HepG2 (cell line): ENCODE measurements at regions not wholly inside any gene's neighbourhood (a gene's known extent, or its start where the extent isn't known, plus 50 kb on each side); places are given as distances from the start of the nearest gene placed in this dataset.

Experiments
- ZBTB4 ChIP-seq: sonication (generic); formaldehyde crosslinking; IDR thresholded peaks from 2 replicates; pipeline ENCODE4 v1.4.0; 2020; ENCODE audit warnings: missing genetic modification reagents, mild to moderate bottlenecking, borderline replicate concordance
- TF ChIP-seq, protein P1 (sequence below): sonication (generic); formaldehyde crosslinking; IDR thresholded peaks from 2 replicates; pipeline ENCODE4 v1.4.0; 2020; ENCODE audit warnings: low read depth, missing genetic modification reagents
- TF ChIP-seq, protein P2 (sequence below): IDR thresholded peaks from 2 replicates; pipeline ENCODE4 v1.6.1; 2012; ENCODE audit warnings: low read depth, low read length, improper control_type of control experiment

- no peak for TF ChIP-seq ZBTB4 (CRISPR knock-in tag)
- TF ChIP-seq, protein P1, sequence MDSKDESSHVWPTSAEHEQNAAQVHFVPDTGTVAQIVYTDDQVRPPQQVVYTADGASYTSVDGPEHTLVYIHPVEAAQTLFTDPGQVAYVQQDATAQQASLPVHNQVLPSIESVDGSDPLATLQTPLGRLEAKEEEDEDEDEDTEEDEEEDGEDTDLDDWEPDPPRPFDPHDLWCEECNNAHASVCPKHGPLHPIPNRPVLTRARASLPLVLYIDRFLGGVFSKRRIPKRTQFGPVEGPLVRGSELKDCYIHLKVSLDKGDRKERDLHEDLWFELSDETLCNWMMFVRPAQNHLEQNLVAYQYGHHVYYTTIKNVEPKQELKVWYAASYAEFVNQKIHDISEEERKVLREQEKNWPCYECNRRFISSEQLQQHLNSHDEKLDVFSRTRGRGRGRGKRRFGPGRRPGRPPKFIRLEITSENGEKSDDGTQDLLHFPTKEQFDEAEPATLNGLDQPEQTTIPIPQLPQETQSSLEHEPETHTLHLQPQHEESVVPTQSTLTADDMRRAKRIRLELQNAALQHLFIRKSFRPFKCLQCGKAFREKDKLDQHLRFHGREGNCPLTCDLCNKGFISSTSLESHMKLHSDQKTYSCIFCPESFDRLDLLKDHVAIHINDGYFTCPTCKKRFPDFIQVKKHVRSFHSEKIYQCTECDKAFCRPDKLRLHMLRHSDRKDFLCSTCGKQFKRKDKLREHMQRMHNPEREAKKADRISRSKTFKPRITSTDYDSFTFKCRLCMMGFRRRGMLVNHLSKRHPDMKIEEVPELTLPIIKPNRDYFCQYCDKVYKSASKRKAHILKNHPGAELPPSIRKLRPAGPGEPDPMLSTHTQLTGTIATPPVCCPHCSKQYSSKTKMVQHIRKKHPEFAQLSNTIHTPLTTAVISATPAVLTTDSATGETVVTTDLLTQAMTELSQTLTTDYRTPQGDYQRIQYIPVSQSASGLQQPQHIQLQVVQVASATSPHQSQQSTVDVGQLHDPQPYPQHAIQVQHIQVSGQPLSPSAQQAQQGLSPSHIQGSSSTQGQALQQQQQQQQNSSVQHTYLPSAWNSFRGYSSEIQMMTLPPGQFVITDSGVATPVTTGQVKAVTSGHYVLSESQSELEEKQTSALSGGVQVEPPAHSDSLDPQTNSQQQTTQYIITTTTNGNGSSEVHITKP: no peak
- TF ChIP-seq, protein P2, sequence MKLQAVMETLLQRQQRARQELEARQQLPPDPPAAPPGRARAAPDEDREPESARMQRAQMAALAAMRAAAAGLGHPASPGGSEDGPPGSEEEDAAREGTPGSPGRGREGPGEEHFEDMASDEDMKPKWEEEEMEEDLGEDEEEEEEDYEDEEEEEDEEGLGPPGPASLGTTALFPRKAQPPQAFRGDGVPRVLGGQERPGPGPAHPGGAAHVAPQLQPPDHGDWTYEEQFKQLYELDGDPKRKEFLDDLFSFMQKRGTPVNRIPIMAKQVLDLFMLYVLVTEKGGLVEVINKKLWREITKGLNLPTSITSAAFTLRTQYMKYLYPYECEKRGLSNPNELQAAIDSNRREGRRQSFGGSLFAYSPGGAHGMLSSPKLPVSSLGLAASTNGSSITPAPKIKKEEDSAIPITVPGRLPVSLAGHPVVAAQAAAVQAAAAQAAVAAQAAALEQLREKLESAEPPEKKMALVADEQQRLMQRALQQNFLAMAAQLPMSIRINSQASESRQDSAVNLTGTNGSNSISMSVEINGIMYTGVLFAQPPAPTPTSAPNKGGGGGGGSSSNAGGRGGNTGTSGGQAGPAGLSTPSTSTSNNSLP: no peak
These were observed 76.0 kb upstream of the HSPA9 start (continued) for GRCh38 chr5:138651058-138651766.
